ENCODE measurements at regions not wholly inside any gene's neighbourhood (a gene's known extent, or its start where the extent isn't known, plus 50 kb on each side); places are given as distances from the start of the nearest gene placed in this dataset.

GRCh38 chr5:57845025-57845424 lies 362.4 kb upstream of the ACTBL2 start:
- CTCF ChIA-PET = no interaction called here
- no TSS peak for BruUV-seq (replicated peaks)
- peaks cover 11% of the 10 kb centered on the region for H3K4me1 ChIP-seq (ENCODE audit: insufficient read depth, low read length, poor library complexity, severe bottlenecking)

DNA sequence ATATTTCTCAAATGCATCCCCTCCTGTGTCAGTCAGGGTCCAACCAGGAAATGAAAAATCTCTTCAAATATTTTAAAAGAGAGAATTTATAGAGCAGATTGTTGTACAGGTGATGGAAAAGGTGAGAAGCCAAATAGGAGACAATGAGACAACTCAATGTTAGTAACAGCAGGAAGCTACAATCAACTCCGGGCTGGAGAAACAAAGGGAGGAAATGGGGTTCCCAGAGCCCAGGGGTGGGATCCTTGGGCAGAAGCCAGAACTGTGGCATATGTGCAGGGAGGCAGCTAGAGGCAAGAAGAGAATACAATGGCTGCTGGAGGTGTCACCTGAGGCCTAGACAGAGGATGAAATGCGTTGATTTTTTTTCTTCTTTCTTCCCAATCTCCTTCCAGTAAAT lies 361.8 kb upstream of the ACTBL2 start:
- BruUV-seq (replicated peaks) = no TSS peak
- no peak overlapping the region for H3K4me3 ChIP-seq (ENCODE audit: low read depth, low read length, poor library complexity, severe bottlenecking)
- H3K9me3 ChIP-seq (ENCODE audit: low read depth, low read length, poor library complexity, severe bottlenecking) = no peaks in the 10 kb centered on the region
- POLR2A ChIA-PET (ENCODE audit: low non-redundant PET) = no interaction called here
- H3K4me1 ChIP-seq (ENCODE audit: insufficient read depth, low read length, poor library complexity, severe bottlenecking) = peaks cover 11% of the 10 kb centered on the region
- TF ChIP-seq EZH2 (IDR thresholded peaks at IDR 0.05; ENCODE audit: borderline replicate concordance, low read depth, low read length, poor library complexity, severe bottlenecking) = no peak
- TF ChIP-seq, protein P1, sequence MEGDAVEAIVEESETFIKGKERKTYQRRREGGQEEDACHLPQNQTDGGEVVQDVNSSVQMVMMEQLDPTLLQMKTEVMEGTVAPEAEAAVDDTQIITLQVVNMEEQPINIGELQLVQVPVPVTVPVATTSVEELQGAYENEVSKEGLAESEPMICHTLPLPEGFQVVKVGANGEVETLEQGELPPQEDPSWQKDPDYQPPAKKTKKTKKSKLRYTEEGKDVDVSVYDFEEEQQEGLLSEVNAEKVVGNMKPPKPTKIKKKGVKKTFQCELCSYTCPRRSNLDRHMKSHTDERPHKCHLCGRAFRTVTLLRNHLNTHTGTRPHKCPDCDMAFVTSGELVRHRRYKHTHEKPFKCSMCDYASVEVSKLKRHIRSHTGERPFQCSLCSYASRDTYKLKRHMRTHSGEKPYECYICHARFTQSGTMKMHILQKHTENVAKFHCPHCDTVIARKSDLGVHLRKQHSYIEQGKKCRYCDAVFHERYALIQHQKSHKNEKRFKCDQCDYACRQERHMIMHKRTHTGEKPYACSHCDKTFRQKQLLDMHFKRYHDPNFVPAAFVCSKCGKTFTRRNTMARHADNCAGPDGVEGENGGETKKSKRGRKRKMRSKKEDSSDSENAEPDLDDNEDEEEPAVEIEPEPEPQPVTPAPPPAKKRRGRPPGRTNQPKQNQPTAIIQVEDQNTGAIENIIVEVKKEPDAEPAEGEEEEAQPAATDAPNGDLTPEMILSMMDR (conservative IDR thresholded peaks at IDR 0.05; ENCODE audit: low read depth, low read length) = no peak
- intact Hi-C loops (cut with micrococcal nuclease; ENCODE audit: unreplicated experiment) = no loop called here
- CTCF ChIA-PET = no interaction called here
- no peaks in the 10 kb centered on the region for H3K36me3 ChIP-seq (ENCODE audit: insufficient read depth, low read length, poor library complexity, severe bottlenecking)
- no peaks in the 10 kb centered on the region for H3K27me3 ChIP-seq (replicated peaks; ENCODE audit: insufficient read depth, low read depth, low read length, poor library complexity)
- no peak overlapping the region for H3K27ac ChIP-seq (ENCODE audit: low read depth, low read length, poor library complexity, severe bottlenecking)
- no peak for DNase-seq (ENCODE audit: low spot score)

More at GRCh38 chr5:57845025-57845424, 362.4 kb upstream of the ACTBL2 start:
- TF ChIP-seq, protein P1 (conservative IDR thresholded peaks at IDR 0.05; ENCODE audit: low read depth, low read length) = no peak
- no peak for TF ChIP-seq EZH2 (IDR thresholded peaks at IDR 0.05; ENCODE audit: borderline replicate concordance, low read depth, low read length, poor library complexity, severe bottlenecking)
- Histone ChIP-seq H3K4me3 (ENCODE audit: low read depth, low read length, poor library complexity, severe bottlenecking) (no peak overlapping the region), H3K27me3 (replicated peaks; ENCODE audit: insufficient read depth, low read depth, low read length, poor library complexity) (no peaks in the 10 kb centered on the region), H3K9me3 (ENCODE audit: low read depth, low read length, poor library complexity, severe bottlenecking) (no peaks in the 10 kb centered on the region), H3K27ac (ENCODE audit: low read depth, low read length, poor library complexity, severe bottlenecking) (no peak overlapping the region), H3K36me3 (ENCODE audit: insufficient read depth, low read length, poor library complexity, severe bottlenecking) (no peaks in the 10 kb centered on the region)
- POLR2A ChIA-PET (ENCODE audit: low non-redundant PET) = no interaction called here
- intact Hi-C loops (cut with micrococcal nuclease; ENCODE audit: unreplicated experiment) = no loop called here
- no peak for DNase-seq (ENCODE audit: low spot score)

- Histone ChIP-seq H3K4me1 (ENCODE audit: insufficient read depth, low read length, poor library complexity, severe bottlenecking) (peaks cover 11% of the 10 kb centered on the region), H3K4me3 (ENCODE audit: low read depth, low read length, poor library complexity, severe bottlenecking) (no peak overlapping the region), H3K27me3 (replicated peaks; ENCODE audit: insufficient read depth, low read depth, low read length, poor library complexity) (no peaks in the 10 kb centered on the region), H3K9me3 (ENCODE audit: low read depth, low read length, poor library complexity, severe bottlenecking) (no peaks in the 10 kb centered on the region), H3K36me3 (ENCODE audit: insufficient read depth, low read length, poor library complexity, severe bottlenecking) (no peaks in the 10 kb centered on the region), H3K27ac (ENCODE audit: low read depth, low read length, poor library complexity, severe bottlenecking) (no peak overlapping the region)
- ChIA-PET POLR2A (ENCODE audit: low non-redundant PET) (no interaction called here), CTCF (no interaction called here)
- no TSS peak for BruUV-seq (replicated peaks)
- no peak for DNase-seq (ENCODE audit: low spot score)
- intact Hi-C loops (cut with micrococcal nuclease; ENCODE audit: unreplicated experiment) = no loop called here
- TF ChIP-seq, protein P1 (conservative IDR thresholded peaks at IDR 0.05; ENCODE audit: low read depth, low read length) = no peak
- no peak for TF ChIP-seq EZH2 (IDR thresholded peaks at IDR 0.05; ENCODE audit: borderline replicate concordance, low read depth, low read length, poor library complexity, severe bottlenecking)
Observed at GRCh38 chr5:57843059-57843367, 360.4 kb upstream of the ACTBL2 start.
